Liver (tissue), 8 donors: ENCODE measurements at regions not wholly inside any gene's neighbourhood (a gene's known extent, or its start where the extent isn't known, plus 50 kb on each side); places are given as distances from the start of the nearest gene placed in this dataset.
"Not testable (repeated sequence)": the region's sequence is repeated elsewhere in the genome, so short reads cannot be mapped to it uniquely, and the experiment has no call there.

ENCODE experiments used
- DNase-seq: peaks from one replicate; pipeline ENCODE4 v3.0.0-alpha.2; 2017; ENCODE audit warnings: low spot score
- H3K27ac ChIP-seq, 2 donors: one replicate each; pipeline ENCODE4 v1.7.0; 2013; ENCODE audit warnings: inconsistent platforms in 2 of 2, low read length in 2 of 2, control low read depth in 1 of 2, low read depth in 1 of 2, mild to moderate bottlenecking in 1 of 2
- H3K27me3 ChIP-seq, 4 donors: one replicate each; pipeline versions ENCODE4 v1.6.1 to v1.7.0; 2013; ENCODE audit warnings: low read length in 3 of 4, inconsistent platforms in 1 of 4, mild to moderate bottlenecking in 1 of 4, moderate library complexity in 1 of 4; ENCODE audit not compliant: control insufficient read depth in 4 of 4, insufficient read depth in 4 of 4
- H3K36me3 ChIP-seq, 4 donors: one replicate each; pipeline versions ENCODE4 v1.6.1 to v1.7.0; 2013; ENCODE audit warnings: low read length in 3 of 4, mild to moderate bottlenecking in 3 of 4, low read depth in 1 of 4, moderate library complexity in 1 of 4; ENCODE audit not compliant: control insufficient read depth in 4 of 4, insufficient read depth in 3 of 4
- H3K4me1 ChIP-seq, 4 donors: one replicate each; pipeline versions ENCODE4 v1.6.1 to v1.7.0; 2013; ENCODE audit warnings: low read length in 3 of 4, mild to moderate bottlenecking in 3 of 4, moderate library complexity in 1 of 4; ENCODE audit not compliant: control insufficient read depth in 4 of 4, insufficient read depth in 4 of 4
- H3K4me3 ChIP-seq, 3 donors: one replicate each; pipeline versions ENCODE4 v1.6.1 to v1.7.0; 2013; ENCODE audit warnings: low read length in 3 of 3, control low read depth in 1 of 3, low read depth in 1 of 3, mild to moderate bottlenecking in 1 of 3
- H3K9ac ChIP-seq, 2 donors: one replicate each; pipeline ENCODE4 v1.7.0; 2013; ENCODE audit warnings: low read length in 2 of 2, mild to moderate bottlenecking in 2 of 2, moderate library complexity in 2 of 2, control low read depth in 1 of 2, low read depth in 1 of 2
- H3K9me3 ChIP-seq, 4 donors: one replicate each; pipeline versions ENCODE4 v1.6.1 to v1.7.0; 2013; ENCODE audit warnings: low read length in 3 of 4; ENCODE audit not compliant: control insufficient read depth in 4 of 4
- EGR1 ChIP-seq, 2 donors: IDR thresholded peaks; 2 replicates each; pipeline ENCODE4 v1.6.1; 2016 to 2018; ENCODE audit warnings: antibody characterized with exemption in 2 of 2, low read depth in 2 of 2
- FOXA1 ChIP-seq: IDR thresholded peaks from 2 replicates; pipeline ENCODE4 v1.6.1; 2016; ENCODE audit warnings: antibody characterized with exemption
- FOXA2 ChIP-seq: IDR thresholded peaks from 2 replicates; pipeline ENCODE4 v1.6.1; 2016; ENCODE audit warnings: antibody characterized with exemption
- GABPA ChIP-seq, 2 donors: IDR thresholded peaks in 1 of 2; conservative IDR thresholded peaks in 1 of 2; 2 replicates each; pipeline ENCODE4 v1.6.1; 2016; ENCODE audit warnings: antibody characterized with exemption in 2 of 2, mild to moderate bottlenecking in 1 of 2, moderate library complexity in 1 of 2
- HNF4G ChIP-seq: IDR thresholded peaks from 2 replicates; pipeline ENCODE4 v1.6.1; 2016; ENCODE audit warnings: antibody characterized with exemption
- JUND ChIP-seq, 2 donors: IDR thresholded peaks; 2 replicates each; pipeline ENCODE4 v1.6.1; 2016; ENCODE audit warnings: antibody characterized with exemption in 2 of 2
- NR2F2 ChIP-seq: IDR thresholded peaks from 2 replicates; pipeline ENCODE4 v1.6.1; 2016; ENCODE audit warnings: antibody characterized with exemption
- RAD21 ChIP-seq, 2 donors: IDR thresholded peaks; 2 replicates each; pipeline ENCODE4 v1.6.1; 2016; ENCODE audit warnings: antibody characterized with exemption in 2 of 2, mild to moderate bottlenecking in 2 of 2
- RXRA ChIP-seq, 2 donors: IDR thresholded peaks; 2 replicates each; pipeline ENCODE4 v1.6.1; 2017 to 2018; ENCODE audit warnings: antibody characterized with exemption in 2 of 2, mild to moderate bottlenecking in 1 of 2
- SP1 ChIP-seq: IDR thresholded peaks from 2 replicates; pipeline ENCODE4 v1.6.1; 2018; ENCODE audit warnings: antibody characterized with exemption, mild to moderate bottlenecking
- TAF1 ChIP-seq: conservative IDR thresholded peaks from 2 replicates; pipeline ENCODE4 v1.6.1; 2016; ENCODE audit warnings: antibody characterized with exemption, mild to moderate bottlenecking
- YY1 ChIP-seq: IDR thresholded peaks from 2 replicates; pipeline ENCODE4 v1.6.1; 2016; ENCODE audit warnings: antibody characterized with exemption, mild to moderate bottlenecking
- WGBS: extraction: QIAGEN DNeasy Blood & Tissue Kit; methylation state at CpG from one replicate; pipeline ENCODE4 v1.1.7; 2013; 5-methylcytosine and 5-hydroxymethylcytosine counted together
- TF ChIP-seq, protein P1 (sequence below): fragments of 150-350 bp; IDR thresholded peaks from 2 replicates; pipeline ENCODE4 v1.5.1; 2017; ENCODE audit warnings: improper control_type of control experiment, low read depth, low read length; ENCODE audit not compliant: missing input control
- TF ChIP-seq, protein P2 (sequence below): IDR thresholded peaks from 2 replicates; pipeline ENCODE4 v1.6.1; 2016; ENCODE audit warnings: antibody characterized with exemption
- TF ChIP-seq, protein P3 (sequence below): IDR thresholded peaks from 2 replicates; pipeline ENCODE4 v1.6.1; 2016; ENCODE audit warnings: antibody characterized with exemption
- donor health status: healthy.
- donor health status: healthy.
- donor health status: healthy.
- donor health status: healthy.
- donor health status: healthy.

DNA sequence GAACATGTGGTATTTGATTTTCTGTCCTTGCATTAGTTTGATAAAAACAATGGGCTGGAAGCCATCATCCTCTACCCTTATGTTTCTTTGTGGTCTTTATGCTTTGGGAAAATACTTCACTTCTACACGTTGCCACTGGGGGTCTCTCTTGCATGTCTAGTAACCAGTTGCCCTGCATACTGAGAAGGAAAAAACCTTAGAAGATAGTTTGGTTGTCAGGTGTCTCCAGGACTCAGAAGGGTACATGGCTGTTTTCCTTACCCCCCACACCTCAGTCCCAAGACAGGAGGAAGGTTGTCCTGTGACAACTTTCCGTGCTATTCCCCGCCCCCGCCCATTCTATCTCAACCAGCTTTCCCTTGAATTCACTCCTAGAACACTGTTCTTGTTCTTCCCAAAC lies 62.1 kb upstream of the LANCL3 start:
- Histone ChIP-seq H3K27ac (no peak overlapping the region), H3K36me3 (no peaks in the 10 kb centered on the region), H3K9me3 (no peaks in the 10 kb centered on the region), H3K9ac (no peak overlapping the region), H3K4me1 (no peaks in the 10 kb centered on the region), H3K27me3 (peaks cover 0 to 2% (median 0%) of the 10 kb centered on the region in 4 donors), H3K4me3 (no peak overlapping the region)
- 48% methylated on average over 4 of the region's 4 CpGs for WGBS
- no peak for TF ChIP-seq GABPA (IDR thresholded peaks at IDR 0.05 in 1 of 2, conservative IDR thresholded peaks at IDR 0.05 in 1 of 2)
- TF ChIP-seq SP1, result no peak
- TF ChIP-seq, protein P1, sequence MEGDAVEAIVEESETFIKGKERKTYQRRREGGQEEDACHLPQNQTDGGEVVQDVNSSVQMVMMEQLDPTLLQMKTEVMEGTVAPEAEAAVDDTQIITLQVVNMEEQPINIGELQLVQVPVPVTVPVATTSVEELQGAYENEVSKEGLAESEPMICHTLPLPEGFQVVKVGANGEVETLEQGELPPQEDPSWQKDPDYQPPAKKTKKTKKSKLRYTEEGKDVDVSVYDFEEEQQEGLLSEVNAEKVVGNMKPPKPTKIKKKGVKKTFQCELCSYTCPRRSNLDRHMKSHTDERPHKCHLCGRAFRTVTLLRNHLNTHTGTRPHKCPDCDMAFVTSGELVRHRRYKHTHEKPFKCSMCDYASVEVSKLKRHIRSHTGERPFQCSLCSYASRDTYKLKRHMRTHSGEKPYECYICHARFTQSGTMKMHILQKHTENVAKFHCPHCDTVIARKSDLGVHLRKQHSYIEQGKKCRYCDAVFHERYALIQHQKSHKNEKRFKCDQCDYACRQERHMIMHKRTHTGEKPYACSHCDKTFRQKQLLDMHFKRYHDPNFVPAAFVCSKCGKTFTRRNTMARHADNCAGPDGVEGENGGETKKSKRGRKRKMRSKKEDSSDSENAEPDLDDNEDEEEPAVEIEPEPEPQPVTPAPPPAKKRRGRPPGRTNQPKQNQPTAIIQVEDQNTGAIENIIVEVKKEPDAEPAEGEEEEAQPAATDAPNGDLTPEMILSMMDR, result peak; percentile 34
- TF ChIP-seq RAD21 (IDR thresholded peaks at IDR 0.05), result peak; percentile 63 to 71
- TF ChIP-seq HNF4G, result no peak
- TF ChIP-seq FOXA1, result no peak
- TF ChIP-seq RXRA (IDR thresholded peaks at IDR 0.05), result no peak
- TF ChIP-seq, protein P2, sequence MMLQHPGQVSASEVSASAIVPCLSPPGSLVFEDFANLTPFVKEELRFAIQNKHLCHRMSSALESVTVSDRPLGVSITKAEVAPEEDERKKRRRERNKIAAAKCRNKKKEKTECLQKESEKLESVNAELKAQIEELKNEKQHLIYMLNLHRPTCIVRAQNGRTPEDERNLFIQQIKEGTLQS, result no peak
- no peak for TF ChIP-seq YY1
- TF ChIP-seq TAF1, result no peak
- no peak for TF ChIP-seq JUND (IDR thresholded peaks at IDR 0.05)
- TF ChIP-seq, protein P3, sequence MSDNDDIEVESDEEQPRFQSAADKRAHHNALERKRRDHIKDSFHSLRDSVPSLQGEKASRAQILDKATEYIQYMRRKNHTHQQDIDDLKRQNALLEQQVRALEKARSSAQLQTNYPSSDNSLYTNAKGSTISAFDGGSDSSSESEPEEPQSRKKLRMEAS, result no peak
- TF ChIP-seq NR2F2, result no peak
- no peak for TF ChIP-seq EGR1 (IDR thresholded peaks at IDR 0.05; ENCODE audit: low read depth in 2 of 2)
- no peak for TF ChIP-seq FOXA2
- no peak for DNase-seq

DNA sequence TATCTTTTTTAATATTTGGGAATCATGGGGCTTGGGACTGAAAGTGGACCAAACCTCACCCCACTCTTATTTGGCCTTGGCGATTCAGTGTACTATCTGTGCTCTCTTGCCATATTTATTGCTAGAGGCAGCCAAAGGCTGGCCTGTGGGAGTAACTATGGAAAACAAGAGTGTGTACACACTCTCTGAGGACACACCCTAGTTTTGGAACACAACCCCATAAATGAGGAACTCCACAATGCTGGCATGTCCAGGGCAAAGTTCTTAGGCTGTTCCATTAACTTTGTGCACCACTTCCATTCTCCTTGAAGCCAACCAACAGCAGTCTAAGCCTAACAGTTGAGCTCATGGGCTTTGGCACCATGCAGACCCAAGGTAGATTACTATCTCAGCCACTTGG lies 54.9 kb upstream of the LANCL3 start:
- H3K36me3 ChIP-seq, H3K9me3 ChIP-seq, H3K27me3 ChIP-seq, H3K4me1 ChIP-seq, DNase-seq, H3K27ac ChIP-seq, H3K9ac ChIP-seq, H3K4me3 ChIP-seq: not testable (repeated sequence)
- no CpG with 5 or more reads among the region's 1 CpG for WGBS

DNA sequence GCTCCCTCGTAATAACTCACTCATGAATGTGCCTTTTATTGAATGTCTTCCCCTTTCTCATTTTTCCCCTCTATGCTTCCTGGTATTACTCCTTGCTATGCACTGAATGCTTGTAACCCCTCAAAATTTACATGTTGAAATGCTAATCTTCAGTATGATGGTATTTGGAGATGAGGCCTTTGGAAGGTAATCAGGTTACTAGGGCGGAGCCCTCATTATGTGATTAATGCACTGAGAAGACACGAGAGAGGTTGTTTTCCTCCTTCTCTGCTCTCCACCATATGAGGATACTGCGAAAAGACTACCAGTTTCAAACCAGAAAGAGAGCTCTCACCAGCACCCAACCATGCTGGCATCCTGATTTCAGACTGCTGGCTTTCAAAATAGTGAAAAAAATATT lies 52.2 kb upstream of the LANCL3 start:
- H3K27ac ChIP-seq, H3K9ac ChIP-seq, H3K9me3 ChIP-seq, H3K4me1 ChIP-seq, H3K36me3 ChIP-seq, H3K27me3 ChIP-seq, DNase-seq, H3K4me3 ChIP-seq: not testable (repeated sequence)
- 90% methylated on average over 4 of the region's 4 CpGs for WGBS

DNA sequence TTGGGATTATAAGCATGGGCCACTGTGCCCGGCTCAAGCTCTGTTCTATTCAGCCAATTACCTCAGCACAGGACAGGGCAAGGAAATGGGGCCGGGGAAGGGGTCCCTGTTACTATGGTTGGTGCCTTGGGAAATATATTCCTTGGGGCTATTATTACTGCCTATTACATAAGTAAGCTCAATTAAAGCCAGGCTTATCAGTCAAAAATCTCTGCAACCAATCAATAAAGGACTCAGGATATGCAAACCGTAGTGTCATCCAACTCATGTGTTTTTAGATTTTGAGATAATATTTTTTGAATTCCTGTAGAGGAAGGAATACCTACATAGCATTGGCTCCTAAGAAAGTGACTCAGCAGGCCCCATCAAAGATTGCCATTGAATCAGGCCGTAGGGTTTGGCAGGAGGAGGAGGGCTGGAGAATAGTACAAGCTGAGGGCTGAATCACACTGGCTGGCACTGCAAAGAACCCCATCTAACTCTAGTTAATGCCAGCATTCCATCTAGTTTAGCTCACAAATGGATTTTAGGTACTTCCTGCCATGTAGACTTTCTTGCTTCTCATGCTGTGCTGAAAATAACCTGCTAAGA lies 50.5 kb upstream of the LANCL3 start:
- not testable (repeated sequence) for H3K27me3 ChIP-seq, DNase-seq, H3K36me3 ChIP-seq, H3K9ac ChIP-seq, H3K4me1 ChIP-seq, H3K4me3 ChIP-seq, H3K27ac ChIP-seq, H3K9me3 ChIP-seq
- 85% methylated on average over 4 of the region's 4 CpGs for WGBS
